HG03457 (cell line): ENCODE measurements at regions not wholly inside any gene's neighbourhood (a gene's known extent, or its start where the extent isn't known, plus 50 kb on each side); places are given as distances from the start of the nearest gene placed in this dataset.

ENCODE experiments used
- ATAC-seq: cut with Tn5 transposase; IDR thresholded peaks from one replicate; pipeline ENCODE4 v1.9.1; 2021; ENCODE audit warnings: moderate number of reproducible peaks; ENCODE audit not compliant: unreplicated experiment

DNA sequence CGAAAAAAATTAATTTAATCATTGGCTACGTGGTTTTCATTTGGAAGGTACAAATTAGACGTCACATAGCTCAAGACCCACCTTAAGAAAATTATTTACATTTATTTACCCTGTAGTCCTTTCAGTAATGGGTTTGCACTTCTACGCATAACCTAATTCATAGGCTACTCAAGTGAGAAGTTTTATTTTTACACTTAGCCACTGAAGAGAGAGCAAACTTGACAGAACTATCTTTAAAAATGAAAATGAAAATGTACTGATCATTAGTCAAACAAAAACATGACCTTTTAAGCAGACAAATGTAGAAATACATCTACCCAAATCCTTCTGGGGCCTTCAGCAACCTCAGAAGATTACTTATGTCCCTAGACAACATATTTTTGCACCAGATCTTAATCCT lies 269.4 kb upstream of the TTC14 start:
- peak; percentile 43 for ATAC-seq

DNA sequence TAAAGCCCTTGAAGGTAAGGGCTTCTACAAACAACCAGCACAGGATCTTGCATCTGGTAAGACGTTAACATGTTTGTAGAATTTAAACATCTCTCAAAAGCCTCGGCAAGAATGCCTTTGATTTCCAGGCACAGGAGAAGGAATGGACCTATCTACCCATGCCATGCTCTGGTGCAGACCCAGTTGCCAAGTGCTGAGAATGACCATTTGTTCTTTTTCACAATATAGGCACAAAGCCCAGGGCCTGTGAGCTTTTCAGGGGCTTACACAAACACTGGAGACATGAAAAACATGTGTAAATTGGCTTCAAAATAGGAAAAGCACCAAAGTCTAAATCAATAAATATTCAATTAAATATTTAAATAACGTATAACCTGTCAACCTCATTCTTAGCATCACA lies 266.9 kb upstream of the TTC14 start:
- ATAC-seq, result no peak

DNA sequence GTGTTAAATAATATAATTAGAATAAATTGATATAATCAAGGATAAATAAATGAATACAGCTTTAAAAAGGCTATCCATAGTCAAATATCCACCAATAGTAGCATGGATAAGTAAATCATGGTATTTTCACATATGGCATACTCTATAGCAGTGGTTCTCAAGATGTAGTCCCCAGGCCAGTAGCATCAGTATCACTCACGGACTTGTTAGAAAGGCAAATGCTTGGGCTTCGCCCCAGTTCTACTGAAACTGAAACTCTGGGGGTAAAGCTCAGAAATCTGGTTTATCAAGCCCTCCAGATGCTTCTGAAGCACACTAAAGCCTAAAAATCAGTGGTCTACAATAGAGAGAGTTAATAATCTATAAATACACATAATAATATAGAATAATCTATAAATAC lies 261.6 kb upstream of the TTC14 start:
- no peak for ATAC-seq

DNA sequence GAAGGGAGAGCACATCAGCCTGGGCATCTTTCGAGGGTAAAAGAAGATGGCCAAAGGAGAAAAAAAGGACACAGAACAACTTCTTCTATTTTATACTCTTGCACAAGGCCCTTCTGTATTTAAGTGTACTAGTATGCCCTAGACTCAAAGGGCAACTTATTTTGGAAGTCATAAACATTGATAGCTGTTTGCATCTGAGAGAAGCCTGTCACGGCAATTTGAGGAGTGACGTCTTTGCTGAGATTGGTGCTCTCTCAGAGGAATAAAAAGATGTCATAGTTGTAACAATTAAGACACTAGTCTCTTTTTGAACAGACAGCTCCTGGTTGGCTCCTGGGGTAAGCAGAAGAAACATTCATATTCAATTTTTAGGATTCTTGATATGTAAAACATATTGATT lies 260.4 kb upstream of the TTC14 start:
- no peak for ATAC-seq

DNA sequence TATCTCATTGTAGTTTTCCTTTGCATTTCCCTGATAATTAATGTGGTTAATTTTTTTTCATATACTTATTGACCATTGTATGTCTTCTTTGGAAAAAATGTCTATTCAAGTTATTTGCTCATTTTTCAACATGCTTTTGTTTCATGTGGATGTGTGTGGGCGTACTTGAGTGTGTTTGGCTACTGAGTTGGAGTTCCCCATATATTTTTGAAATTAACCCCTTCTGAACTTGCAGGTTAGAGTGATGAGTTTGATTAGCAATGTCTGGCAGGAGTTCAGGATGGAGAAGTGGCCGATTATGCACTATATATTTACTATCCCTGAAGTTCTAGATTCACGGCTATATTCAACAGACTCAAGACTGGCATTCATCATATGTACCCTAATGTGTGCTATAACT lies 250.4 kb upstream of the TTC14 start:
- no peak for ATAC-seq

DNA sequence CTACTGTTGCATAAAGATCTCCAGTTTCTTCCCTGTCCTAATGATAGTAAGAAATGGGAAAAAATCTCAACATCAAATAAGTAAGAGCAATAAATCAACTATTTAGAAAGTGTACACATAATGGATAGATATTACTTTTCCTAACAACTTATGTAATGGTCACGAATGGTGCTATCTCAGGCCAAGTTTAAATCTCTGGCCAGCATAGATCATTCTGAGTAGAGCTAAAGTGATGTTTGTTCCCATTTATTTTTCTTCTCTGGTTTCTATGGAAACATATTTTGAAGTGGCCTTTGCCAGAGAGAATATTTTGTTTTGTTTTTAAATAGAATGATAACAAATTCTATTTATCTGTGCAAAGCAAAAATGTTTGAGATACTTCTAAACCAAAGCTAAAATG lies 249.7 kb upstream of the TTC14 start:
- ATAC-seq, result no peak

DNA sequence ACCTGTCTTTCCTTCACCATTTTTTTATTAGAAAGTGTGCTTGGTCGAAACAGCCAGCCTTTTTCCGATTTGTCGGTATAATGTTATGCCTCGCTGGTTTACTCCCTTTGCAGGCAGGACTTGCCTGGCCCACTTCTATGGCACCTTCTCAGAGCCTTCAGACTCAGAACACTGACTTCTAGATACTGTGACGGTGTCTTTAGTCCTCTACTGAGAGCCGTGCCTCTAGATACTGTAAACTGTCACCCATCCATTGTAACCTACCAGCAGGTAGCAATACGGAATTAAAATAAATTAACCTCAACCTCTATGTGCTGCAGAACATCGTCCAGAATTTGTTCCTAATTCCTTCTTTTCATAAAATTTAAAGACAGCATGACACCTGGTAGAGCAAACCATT lies 247.7 kb upstream of the TTC14 start:
- ATAC-seq, result no peak

DNA sequence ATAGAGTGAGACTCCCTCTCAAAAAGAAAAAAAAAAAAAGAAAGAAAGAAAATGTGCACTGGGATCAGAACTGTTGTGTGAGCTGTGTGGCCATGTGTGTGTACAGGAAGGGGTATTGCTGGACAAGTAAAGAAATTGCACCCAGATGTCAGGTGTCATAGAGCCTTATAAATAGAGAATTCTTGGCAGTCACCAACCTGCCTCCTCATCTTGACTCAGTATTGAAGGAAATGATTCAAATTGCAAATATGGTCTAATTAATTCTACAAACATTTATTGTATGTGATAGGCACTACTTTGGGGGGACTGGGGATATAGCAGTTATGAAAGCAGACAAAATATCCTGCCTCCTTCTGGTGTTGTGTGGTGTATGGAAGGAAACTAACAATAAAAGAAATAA lies 243.8 kb upstream of the TTC14 start:
- no peak for ATAC-seq

DNA sequence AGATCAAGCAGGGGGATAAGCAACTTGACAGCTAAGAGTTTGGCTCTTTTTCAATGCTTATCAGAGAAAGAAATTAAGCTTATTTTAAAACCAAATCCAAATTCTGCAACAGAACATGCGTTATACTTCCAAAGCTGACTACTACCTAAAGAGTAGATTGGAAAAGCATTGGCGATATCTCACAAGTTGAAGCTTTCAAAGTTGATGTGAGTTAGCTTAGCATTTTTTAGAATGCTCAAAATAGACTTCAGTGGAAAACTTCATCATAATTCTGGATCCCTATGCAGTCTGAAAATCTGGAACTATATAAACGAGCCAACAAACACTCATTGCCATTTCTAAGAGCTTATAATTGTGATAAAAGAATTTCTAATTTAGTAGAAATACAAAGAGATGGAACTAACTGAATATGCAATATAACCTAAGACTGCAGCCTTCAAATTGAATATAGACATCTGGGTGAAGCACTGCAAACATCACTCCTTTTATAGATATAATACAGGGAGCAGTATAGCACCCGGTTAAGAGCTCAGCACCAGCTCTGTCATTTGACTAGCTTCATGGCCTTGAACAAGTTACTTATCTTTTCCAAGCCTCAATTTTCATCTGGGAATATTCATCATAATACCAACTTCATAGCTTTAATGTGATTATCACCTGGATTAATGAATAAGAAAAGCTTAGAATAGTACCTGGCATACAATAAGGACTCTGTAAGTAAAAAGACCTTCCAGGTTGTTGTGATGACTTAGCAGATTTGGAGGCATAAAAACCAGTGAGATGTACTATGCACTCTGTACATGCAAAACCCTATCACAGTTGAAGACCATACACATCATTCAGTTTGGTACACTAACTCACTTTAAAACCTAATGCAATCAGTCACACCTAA lies 242.7 kb upstream of the TTC14 start:
- no peak for ATAC-seq

DNA sequence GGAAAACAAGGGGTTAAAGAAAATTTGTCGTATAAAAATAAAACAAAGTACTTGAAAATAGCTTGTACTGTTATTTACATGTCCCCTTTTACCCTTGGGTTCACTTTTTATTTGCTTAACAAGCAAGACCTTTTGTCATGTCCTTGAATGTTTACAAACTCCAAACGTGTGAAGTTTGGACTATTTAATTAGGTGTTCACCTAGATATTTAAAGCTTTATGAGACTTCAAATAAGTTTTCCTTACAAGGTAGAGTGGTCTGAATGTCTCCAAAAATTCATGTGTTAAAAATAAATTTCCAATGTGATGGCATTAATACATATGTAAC lies 242.0 kb upstream of the TTC14 start:
- ATAC-seq, result no peak

DNA sequence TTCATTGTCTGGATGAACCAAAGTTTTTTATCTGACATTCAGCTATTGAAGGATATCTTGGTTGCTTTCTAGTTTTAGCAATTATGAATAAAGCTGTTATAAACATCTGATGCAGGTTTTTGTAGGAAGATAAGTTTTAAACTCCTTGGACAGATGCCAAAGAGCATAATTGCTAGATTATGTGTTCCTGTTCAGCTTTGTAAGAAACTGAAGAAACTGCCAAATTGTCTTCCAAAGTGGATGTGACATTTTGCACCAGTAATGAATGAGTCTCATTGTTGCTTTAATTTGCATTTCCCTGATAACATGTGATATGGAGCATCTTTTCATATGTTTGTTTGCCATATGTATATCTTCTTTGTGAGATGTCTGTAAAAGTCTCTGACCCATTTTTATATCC lies 239.9 kb upstream of the TTC14 start:
- no peak for ATAC-seq

DNA sequence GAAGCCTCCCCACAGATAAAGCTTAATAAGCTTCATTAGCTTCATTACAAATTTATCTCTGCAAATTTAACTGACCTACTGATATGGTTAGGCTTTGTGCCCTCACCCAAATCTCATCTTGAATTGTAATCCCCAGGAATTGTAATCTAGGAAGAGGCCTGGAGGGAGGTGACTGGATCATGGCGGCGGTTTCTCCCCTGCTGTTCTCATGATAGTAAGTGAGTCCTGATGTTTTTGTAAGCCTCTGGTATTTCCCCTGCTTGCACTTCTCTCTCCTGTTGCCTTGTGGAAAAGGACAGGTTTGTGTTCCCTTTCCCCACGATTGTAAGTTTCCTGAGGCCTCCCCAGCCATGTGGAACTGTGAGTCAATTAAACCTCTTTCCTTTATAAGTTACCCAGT lies 226.1 kb upstream of the TTC14 start:
- no peak for ATAC-seq

DNA sequence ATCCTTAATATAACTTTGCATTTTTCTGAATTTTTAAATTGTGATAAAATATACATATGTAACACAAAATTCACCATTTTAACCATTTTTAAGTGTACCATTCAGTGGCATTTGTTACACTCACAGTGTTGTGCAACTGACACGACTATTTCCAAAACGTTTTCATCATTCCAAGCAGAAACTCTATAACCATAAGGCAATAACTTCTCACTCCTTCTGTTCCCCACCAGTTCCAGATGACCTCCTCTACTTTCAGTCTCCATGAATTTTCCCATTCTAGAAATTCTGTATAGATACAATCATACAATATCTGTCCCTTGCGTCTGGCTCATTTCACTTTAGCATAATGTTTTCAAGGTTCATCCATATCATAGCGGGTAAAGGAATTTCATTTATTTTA lies 223.5 kb upstream of the TTC14 start:
- ATAC-seq, result no peak

DNA sequence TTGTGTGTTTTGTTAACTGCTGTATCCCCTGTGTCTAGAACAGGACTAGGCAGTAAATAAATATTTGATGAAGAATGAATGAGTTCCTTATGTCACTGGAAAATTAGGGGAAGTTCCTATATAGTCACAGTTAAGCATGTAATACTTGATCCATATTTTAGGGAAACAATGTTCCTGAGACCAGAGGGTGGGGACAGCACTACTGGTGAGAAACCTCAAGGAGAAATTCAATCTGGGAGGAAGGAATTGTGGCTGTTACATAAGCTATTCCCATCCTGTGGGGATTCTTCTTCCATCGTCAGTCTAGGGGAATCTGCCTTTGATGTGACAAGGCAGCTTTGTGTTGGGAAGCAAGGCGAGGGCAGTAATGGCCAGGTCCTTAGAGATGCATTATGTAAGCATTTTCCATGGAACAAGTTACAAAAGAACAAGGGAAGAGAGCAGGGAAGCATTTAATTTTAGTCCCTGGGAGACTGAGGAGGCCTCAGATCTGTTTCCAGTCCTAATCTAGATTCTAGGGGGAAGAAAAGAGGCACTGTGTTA lies 219.3 kb upstream of the TTC14 start:
- ATAC-seq, result no peak

DNA sequence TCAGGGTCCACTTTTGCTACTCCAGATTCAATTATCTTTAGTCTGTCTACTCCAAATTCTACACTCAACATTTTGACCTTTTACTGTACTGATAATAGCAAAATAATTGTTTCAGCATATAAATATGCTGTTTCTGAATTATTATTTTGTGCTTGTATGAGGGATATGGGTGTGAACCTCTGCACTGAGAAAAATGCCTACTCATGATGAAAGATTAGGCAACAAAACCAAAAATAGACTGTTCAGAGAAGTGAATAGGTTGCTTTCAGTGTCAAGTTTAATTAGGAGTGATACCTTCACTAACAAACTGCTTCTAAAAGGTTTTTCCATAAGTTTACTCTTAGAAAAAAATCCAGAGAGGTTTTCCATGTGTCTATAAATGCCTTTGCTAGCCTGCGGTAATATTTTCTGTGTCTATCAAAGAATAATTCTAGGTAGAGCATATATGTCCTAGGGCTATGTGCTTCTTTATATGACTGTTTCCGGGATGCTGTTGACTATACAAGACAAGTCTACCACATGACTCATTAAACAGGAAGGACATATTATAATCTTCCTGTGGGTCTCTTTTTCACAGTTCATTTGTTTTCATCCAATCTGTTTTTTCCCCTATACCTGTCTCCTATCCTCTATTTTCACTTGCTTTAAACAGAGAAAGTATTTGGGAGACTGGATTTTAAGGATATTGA lies 218.5 kb upstream of the TTC14 start:
- ATAC-seq, result no peak

DNA sequence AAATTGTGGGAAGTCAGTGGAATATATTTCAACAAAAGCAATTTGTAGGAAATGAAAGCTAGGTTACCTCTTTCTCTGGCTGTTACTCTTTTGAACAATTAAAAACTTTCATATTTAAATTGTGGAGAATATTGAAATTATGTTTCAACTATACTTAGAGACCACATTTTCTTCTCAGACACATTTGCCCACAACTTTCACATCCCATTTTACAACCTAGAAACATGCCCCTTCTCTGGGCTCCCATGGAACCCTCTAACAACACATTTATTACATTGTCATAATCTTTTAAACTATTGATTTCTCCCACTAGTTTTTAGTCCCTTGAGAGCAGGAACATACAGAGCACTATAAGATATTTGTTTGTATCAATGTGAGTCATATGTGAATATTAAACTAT lies 211.7 kb upstream of the TTC14 start:
- no peak for ATAC-seq

DNA sequence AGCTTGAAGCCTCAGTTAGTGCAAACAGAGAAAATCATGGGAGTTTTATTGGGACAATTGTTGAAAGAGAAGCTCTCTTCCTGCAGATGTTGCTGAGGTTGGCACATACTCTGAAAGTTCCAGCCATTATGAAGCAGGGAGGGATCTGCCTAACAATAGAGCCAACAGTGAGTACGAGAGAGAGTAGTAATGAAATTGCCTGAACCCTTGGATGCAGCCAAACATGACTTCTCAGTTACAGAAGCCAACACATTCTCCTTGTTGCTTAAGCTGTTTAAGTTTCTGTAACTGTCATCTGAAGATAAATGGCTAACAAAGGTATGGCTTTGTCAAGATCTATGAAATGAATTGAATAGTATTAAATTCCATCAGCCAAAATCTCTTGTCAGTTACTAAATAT lies 211.0 kb upstream of the TTC14 start:
- no peak for ATAC-seq

DNA sequence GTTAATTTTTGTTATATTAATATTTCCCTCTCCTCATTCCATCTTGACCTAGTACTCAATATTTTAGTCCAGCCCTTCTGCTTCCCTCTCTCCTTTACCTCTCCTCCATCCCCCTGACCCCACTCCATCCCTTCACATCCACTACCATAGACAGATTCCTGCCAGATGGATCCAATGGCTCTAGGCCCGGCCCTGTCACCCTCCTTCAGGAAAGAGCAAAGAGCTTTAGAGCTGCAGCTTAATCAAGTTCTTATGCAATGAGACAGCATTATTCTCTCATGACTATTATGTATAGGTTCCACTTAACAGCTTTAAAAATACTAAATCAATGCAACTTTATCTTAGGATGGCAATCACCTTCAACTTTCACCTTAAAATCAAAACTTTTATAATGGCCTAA lies 200.7 kb upstream of the TTC14 start:
- ATAC-seq, result no peak

DNA sequence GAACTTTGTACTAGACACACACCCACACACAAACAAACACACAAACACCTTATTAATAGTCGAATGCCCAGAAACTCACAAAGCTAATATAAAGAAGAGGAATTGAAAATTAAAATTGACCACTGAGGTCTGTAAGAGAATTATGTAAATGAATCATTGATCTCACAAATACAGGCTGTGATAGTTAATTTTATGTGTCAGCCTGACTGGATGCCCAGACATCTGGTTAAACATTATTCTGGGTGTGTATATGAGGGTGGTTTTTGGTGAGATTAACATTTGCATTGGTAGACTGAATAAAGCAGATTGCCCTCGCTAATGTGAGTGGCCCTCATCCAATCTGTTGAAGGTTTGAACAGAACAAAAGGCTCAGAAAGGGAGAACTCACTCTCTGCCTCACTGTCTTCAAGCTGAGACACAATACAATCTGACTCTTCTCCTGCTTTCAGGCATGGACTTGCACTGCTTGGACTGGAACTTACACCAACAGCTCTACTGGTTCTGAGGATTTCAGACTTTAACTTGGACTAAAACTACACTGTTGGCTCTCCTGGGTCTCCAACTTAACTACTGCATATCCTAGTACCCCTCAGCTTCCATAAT lies 199.4 kb upstream of the TTC14 start:
- peak; percentile 87 for ATAC-seq

DNA sequence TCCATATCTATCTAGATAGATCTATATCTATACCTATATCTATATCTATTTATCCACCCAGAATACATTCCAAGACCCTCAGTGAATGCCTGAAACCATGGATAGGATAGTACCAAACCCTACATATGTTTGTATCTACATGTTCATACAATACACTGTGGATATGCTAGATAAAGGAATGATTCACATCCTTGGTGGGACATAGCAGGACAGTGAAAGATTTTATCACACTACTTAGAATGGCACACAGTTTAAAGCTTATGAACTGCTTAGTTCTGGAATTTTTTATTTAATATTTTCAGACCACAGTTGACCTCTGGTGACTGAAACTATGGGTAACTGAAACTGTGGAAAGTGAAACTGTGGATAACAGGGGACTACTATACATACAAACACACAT lies 198.8 kb upstream of the TTC14 start:
- no peak for ATAC-seq

DNA sequence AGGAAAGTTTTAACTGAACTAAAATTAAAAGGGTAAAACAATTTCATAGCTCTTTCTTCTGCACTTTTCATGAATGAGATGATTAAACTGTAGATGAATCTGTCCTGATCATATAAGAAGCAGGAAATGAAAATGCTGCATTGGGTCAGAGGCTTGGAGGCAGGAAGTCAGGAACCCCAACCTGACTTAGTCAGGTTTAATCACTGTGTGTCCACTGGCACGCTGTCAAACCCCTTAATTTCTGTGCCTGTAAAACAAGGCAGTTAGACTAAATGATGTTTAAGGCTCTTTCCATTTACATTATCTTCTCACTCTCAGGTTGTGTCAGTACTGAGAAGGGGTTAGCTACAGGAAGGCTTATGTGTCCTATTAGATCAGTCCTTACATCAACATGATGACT lies 193.3 kb upstream of the TTC14 start:
- ATAC-seq, result no peak

DNA sequence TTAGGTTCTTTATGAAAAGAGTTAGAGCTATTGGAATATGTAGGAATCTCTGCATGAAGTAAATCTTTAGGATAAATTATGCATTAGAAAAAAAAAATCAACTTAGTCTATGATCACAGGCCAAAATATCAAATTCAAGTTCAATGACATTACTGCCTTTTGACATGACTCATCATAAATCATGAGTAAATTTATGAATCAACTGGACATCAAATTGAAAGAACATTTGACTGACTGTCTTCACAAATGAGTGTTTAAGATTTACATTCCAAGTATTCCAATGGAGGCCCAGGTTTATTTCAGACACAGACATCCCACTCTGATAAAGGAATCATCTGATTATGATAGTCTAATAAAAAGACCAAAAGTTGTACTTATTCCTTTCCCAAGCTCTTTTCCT lies 192.8 kb upstream of the TTC14 start:
- ATAC-seq, result no peak
